Activated T-cell treated with anti-CD3 and anti-CD28 coated beads, Interleukin-2, amount 50 U/mL, for 72 hours (primary cell): ENCODE measurements at regions not wholly inside any gene's neighbourhood (a gene's known extent, or its start where the extent isn't known, plus 50 kb on each side); places are given as distances from the start of the nearest gene placed in this dataset.

Experiments used
- ATAC-seq, 2 donors: fragments of 150-1000 bp; cut with Tn5 transposase; replicated peaks in 1 of 2; 2 replicates each; pipeline ENCODE4 v1.10.0; 2021; ENCODE audit warnings: moderate library complexity in 2 of 2, mild to moderate bottlenecking in 1 of 2
- DNase-seq, 2 donors: peaks; one replicate each; pipeline ENCODE4 v3.0.0; 2021 to 2022; ENCODE audit warnings: mixed read lengths in 1 of 2
- H3K27ac Mint-ChIP-seq: one replicate; pipeline ENCODE4 v1.8.0; 2022; ENCODE audit warnings: mild to moderate bottlenecking, moderate library complexity, mixed read lengths
- H3K27me3 Mint-ChIP-seq: one replicate; pipeline ENCODE4 v1.8.0; 2022; ENCODE audit warnings: low read depth, mixed read lengths
- H3K36me3 Mint-ChIP-seq, 2 donors: one replicate each; pipeline ENCODE4 v1.8.0; 2022; ENCODE audit warnings: mixed read lengths in 2 of 2, mild to moderate bottlenecking in 1 of 2; ENCODE audit not compliant: insufficient read depth in 2 of 2
- H3K4me1 Mint-ChIP-seq: one replicate; pipeline ENCODE4 v1.8.0; 2022; ENCODE audit warnings: low read depth, mixed read lengths
- H3K4me3 Mint-ChIP-seq, 2 donors: one replicate each; pipeline ENCODE4 v1.8.0; 2022; ENCODE audit warnings: mild to moderate bottlenecking in 2 of 2, mixed read lengths in 2 of 2, moderate library complexity in 2 of 2
- H3K9me3 Mint-ChIP-seq, 2 donors: one replicate each; pipeline ENCODE4 v1.8.0; 2022; ENCODE audit warnings: mixed read lengths in 2 of 2

DNA sequence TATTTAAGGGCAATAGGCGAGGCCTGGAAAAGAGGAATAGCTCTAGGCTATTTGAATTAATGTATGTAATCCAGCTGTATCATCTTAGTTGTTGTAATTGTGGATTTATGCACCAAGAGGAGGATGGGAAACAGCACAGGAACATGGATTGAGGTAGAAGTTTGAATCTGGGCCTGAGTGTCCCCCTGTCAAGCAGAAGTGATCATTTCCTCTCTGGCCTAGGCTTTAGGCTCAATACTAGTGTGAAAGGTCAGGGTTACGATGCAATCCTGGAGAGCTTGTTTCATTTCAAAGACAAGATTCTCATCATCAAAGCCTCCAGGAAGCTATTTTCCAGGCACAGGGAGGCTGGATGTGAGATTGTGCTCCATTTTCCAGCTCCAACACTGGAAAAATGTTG is 77.9 kb upstream of the HSD17B12 start:
- H3K9me3 Mint-ChIP-seq = no peaks in the 10 kb centered on the region
- no peak overlapping the region for H3K4me3 Mint-ChIP-seq
- ATAC-seq (no peak), DNase-seq (no peak)
- H3K27ac Mint-ChIP-seq = no peak overlapping the region
- no peaks in the 10 kb centered on the region for H3K36me3 Mint-ChIP-seq
- H3K4me1 Mint-ChIP-seq = no peaks in the 10 kb centered on the region
- H3K27me3 Mint-ChIP-seq = peaks cover 15% of the 10 kb centered on the region

DNA sequence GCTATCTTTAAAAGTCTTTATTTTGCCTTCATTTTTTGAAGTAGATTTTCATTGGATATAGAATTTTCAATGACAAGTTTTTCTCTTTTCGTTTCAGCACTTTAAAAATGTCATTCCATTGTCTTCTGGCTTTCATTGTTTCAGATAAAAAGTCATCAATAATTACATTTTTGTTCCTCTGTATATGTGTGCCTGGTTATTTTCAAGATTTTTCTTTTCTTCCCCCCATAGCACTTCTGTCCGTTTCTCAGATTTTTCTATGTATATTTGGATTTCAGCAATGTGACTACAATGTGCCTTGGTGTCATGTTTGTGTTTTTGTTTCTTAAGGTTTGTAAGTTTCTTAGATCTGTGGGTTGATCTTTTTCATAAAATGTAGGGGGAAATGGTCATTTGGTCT is 66.3 kb upstream of the HSD17B12 start:
- peaks cover 9 to 15% of the 10 kb centered on the region in 2 donors for H3K36me3 Mint-ChIP-seq
- H3K27me3 Mint-ChIP-seq = peaks cover 21% of the 10 kb centered on the region
- H3K9me3 Mint-ChIP-seq = peaks cover 12 to 18% of the 10 kb centered on the region in 2 donors
- ATAC-seq = no peak
- H3K4me1 Mint-ChIP-seq = no peaks in the 10 kb centered on the region
- DNase-seq = no peak
- no peak overlapping the region for H3K4me3 Mint-ChIP-seq
- no peak overlapping the region for H3K27ac Mint-ChIP-seq

DNA sequence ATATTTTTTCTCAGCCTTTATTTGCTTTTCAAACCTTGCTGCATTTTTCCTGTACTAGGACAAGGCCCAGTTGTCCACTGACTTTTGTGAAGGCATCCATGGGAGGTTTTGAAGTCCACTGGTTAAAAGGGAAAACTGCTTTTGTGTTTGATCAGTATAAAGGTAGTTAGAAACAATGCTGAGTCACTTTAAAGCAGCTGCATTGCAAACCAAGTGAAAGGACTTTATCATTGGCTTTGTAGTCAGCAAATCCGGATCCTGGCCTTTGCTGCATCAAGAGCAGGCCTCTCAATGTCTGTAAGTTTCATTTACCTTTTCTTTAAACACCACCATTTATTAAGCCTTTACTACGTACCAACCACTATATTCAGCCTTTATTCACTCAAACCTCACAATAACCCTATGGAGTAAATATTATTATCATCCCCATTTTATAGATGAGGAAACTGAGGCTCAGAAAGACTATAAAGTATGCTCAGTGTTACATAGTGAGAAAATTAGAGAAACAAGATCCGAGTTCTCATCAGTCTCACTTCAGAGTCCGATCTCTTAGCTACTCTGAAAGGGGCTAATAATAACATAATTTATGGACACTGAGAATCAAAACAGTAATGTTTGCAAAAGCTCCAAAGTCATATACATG is 60.6 kb upstream of the HSD17B12 start:
- no peak overlapping the region for H3K27ac Mint-ChIP-seq
- H3K4me3 Mint-ChIP-seq = no peak overlapping the region
- ATAC-seq = no peak
- H3K4me1 Mint-ChIP-seq = no peaks in the 10 kb centered on the region
- peaks cover 2 to 8% of the 10 kb centered on the region in 2 donors for H3K36me3 Mint-ChIP-seq
- H3K9me3 Mint-ChIP-seq = peaks cover 5 to 8% of the 10 kb centered on the region in 2 donors
- H3K27me3 Mint-ChIP-seq = peaks cover 30% of the 10 kb centered on the region
- no peak for DNase-seq

DNA sequence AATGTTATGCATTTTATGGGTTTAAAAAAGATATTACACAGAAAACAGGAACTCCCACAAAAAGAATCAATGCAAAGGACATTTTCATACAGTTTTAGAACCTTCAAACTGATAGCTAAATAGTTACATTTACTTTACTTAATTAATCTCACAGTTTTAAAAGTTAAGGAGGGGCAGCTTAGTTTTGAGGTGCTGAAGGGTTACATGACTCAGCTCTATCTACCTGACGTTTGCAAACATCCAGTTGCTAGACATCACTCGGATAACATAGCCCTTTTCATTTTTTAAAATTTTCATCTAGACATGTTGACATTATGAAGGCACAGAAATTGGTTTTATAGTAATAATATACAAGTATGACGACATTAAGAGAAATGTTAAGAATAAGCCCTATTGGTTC is 53.7 kb upstream of the HSD17B12 start:
- no peak for DNase-seq
- H3K9me3 Mint-ChIP-seq = no peaks in the 10 kb centered on the region
- peaks cover 36% of the 10 kb centered on the region for H3K27me3 Mint-ChIP-seq
- no peak for ATAC-seq
- no peaks in the 10 kb centered on the region for H3K36me3 Mint-ChIP-seq
- no peak overlapping the region for H3K4me3 Mint-ChIP-seq
- H3K4me1 Mint-ChIP-seq = no peaks in the 10 kb centered on the region
- H3K27ac Mint-ChIP-seq = no peak overlapping the region
